A549 (cell line): ENCODE measurements at regions not wholly inside any gene's neighbourhood (a gene's known extent, or its start where the extent isn't known, plus 50 kb on each side); places are given as distances from the start of the nearest gene placed in this dataset.

Experiments used
- ATAC-seq, 2 experiments: fragments of 200-7000 bp in 1 of 2; fragments of >200 bp in 1 of 2; cut with Nextera tagmentation in 1 of 2; cut with Tn5 transposase in 1 of 2; 3 replicates each; pipeline versions ENCODE4 v1.8.0 to v1.9.1; 2018 to 2020; ENCODE audit warnings: mild to moderate bottlenecking in 1 of 2, moderate library complexity in 1 of 2
- CTCF ChIA-PET: fragments of 300-600 bp; sonication (Branson Sonifier 250); formaldehyde crosslinking; extraction: SDS; loops from one replicate; lab custom pipeline; 2021; ENCODE audit warnings: antibody characterized with exemption, inconsistent platforms; lab: Yijun Ruan, JAX
- POLR2A ChIA-PET: fragments of 350-600 bp; formaldehyde crosslinking; extraction: SDS; loops from one replicate; lab custom pipeline; 2021; ENCODE audit warnings: antibody characterized with exemption, inconsistent platforms; lab: Yijun Ruan, JAX
- DNase-seq, 2 experiments: peaks; one replicate each; pipeline versions ENCODE4 v3.0.0 to v3.0.0-alpha.2; 2011 to 2016; ENCODE audit warnings: low read depth in 1 of 2, low spot score in 1 of 2
- FAIRE-seq: peaks from 2 replicates; lab custom pipeline; 2011; peaks lifted over from hg19 to GRCh38; lab: Jason Lieb, UNC
- H3K27ac ChIP-seq, 2 experiments: fragments of >200 bp; sonication (Bioruptor Twin); formaldehyde crosslinking; 3 replicates each; pipeline ENCODE4 v1.5.1; 2016 to 2017
- H3K4me1 ChIP-seq: fragments of >200 bp; sonication (Bioruptor Twin); formaldehyde crosslinking; 3 replicates; pipeline ENCODE4 v1.6.1; 2016
- H3K4me2 ChIP-seq: fragments of >200 bp; sonication (Bioruptor Twin); formaldehyde crosslinking; 3 replicates; pipeline ENCODE4 v1.6.1; 2016
- H3K4me3 ChIP-seq: fragments of >200 bp; sonication (Bioruptor Twin); formaldehyde crosslinking; 3 replicates; pipeline ENCODE4 v1.5.1; 2016
- H3K9me3 ChIP-seq: fragments of >200 bp; sonication (Bioruptor Twin); formaldehyde crosslinking; 3 replicates; pipeline ENCODE4 v1.6.1; 2016
- BHLHE40 ChIP-seq: IDR thresholded peaks from 2 replicates; pipeline ENCODE4 v1.6.1; 2012; ENCODE audit warnings: low read depth, low read length, inconsistent platforms
- CHD2 ChIP-seq: fragments of 150-350 bp; IDR thresholded peaks from 2 replicates; pipeline ENCODE4 v1.6.1; 2014; ENCODE audit warnings: low read length; ENCODE audit not compliant: partially characterized antibody
- CHD4 ChIP-seq: fragments of 200-600 bp; sonication (generic); IDR thresholded peaks from 2 replicates; pipeline ENCODE4 v1.6.1; 2016; ENCODE audit warnings: antibody characterized with exemption, mild to moderate bottlenecking, borderline replicate concordance
- CTCF ChIP-seq: fragments of >200 bp; sonication (Bioruptor Twin); formaldehyde crosslinking; IDR thresholded peaks from 3 replicates; pipeline ENCODE4 v1.5.1; 2016
- ELK1 ChIP-seq: fragments of 150-350 bp; IDR thresholded peaks from 2 replicates; pipeline ENCODE4 v1.6.1; 2014; ENCODE audit warnings: low read depth, mild to moderate bottlenecking, low read length
- FOXS1 ChIP-seq: fragments of 250-450 bp; sonication (Bioruptor Pico); IDR thresholded peaks from 2 replicates; pipeline ENCODE4 v1.5.0; 2020; ENCODE audit warnings: mild to moderate bottlenecking, moderate library complexity
- GATA3 ChIP-seq: IDR thresholded peaks from 2 replicates; pipeline ENCODE4 v1.6.1; 2012; ENCODE audit warnings: borderline replicate concordance
- HDAC2 ChIP-seq: fragments of 200-600 bp; sonication (generic); IDR thresholded peaks from 2 replicates; pipeline ENCODE4 v1.6.1; 2016
- HOXB13 ChIP-seq: fragments of 250-450 bp; sonication (Bioruptor Pico); IDR thresholded peaks from 2 replicates; pipeline ENCODE4 v1.5.0; 2020; ENCODE audit warnings: low read depth, mild to moderate bottlenecking, moderate library complexity
- JUN ChIP-seq, 2 experiments: fragments of >200 bp; sonication (Bioruptor Twin); formaldehyde crosslinking; IDR thresholded peaks; 2 replicates in 1 of 2; 3 replicates in 1 of 2; pipeline ENCODE4 v1.6.1; 2016 to 2017
- MAFK ChIP-seq: fragments of 450-650 bp; IDR thresholded peaks from 2 replicates; pipeline ENCODE4 v1.6.1; 2014; ENCODE audit not compliant: partially characterized antibody
- MAX ChIP-seq: IDR thresholded peaks from 2 replicates; pipeline ENCODE4 v1.6.1; 2012
- NFE2L2 ChIP-seq: fragments of 150-350 bp; conservative IDR thresholded peaks from 2 replicates; pipeline ENCODE4 v1.6.1; 2014; ENCODE audit warnings: low read length
- NPAS2 ChIP-seq: fragments of 250-450 bp; sonication (Bioruptor Pico); IDR thresholded peaks from 2 replicates; pipeline ENCODE4 v1.8.0; 2022; ENCODE audit warnings: mild to moderate bottlenecking, moderate library complexity, borderline replicate concordance
- NR3C1 ChIP-seq: fragments of >200 bp; sonication (Bioruptor Twin); formaldehyde crosslinking; IDR thresholded peaks from 3 replicates; pipeline ENCODE4 v1.6.1; 2017
- RAD21 ChIP-seq, 2 experiments: fragments of >200 bp in 1 of 2; sonication (Bioruptor Twin) in 1 of 2; formaldehyde crosslinking in 1 of 2; IDR thresholded peaks in 1 of 2; conservative IDR thresholded peaks in 1 of 2; 2 replicates in 1 of 2; 3 replicates in 1 of 2; pipeline ENCODE4 v1.6.1; 2012 to 2018; ENCODE audit warnings: inconsistent platforms in 1 of 2
- RARB ChIP-seq: fragments of 250-450 bp; sonication (Bioruptor Pico); IDR thresholded peaks from 2 replicates; pipeline ENCODE4 v1.8.0; 2021; ENCODE audit warnings: mild to moderate bottlenecking, moderate library complexity
- RCOR1 ChIP-seq: fragments of 150-350 bp; IDR thresholded peaks from 2 replicates; pipeline ENCODE4 v1.6.1; 2014; ENCODE audit warnings: antibody characterized with exemption, low read length, low read depth
- REST ChIP-seq: fragments of 200-600 bp; sonication (generic); IDR thresholded peaks from 2 replicates; pipeline ENCODE4 v1.6.1; 2016; ENCODE audit warnings: antibody characterized with exemption, mild to moderate bottlenecking, moderate library complexity
- SMC3 ChIP-seq: fragments of >200 bp; sonication (Bioruptor Twin); formaldehyde crosslinking; IDR thresholded peaks from 3 replicates; pipeline ENCODE4 v1.6.1; 2018; ENCODE audit warnings: inconsistent platforms
- SREBF2 ChIP-seq: fragments of 450-650 bp; IDR thresholded peaks from 2 replicates; pipeline ENCODE4 v1.6.1; 2014; ENCODE audit warnings: mild to moderate bottlenecking, moderate library complexity
- TFCP2L1 ChIP-seq: fragments of 250-450 bp; sonication (Bioruptor Pico); IDR thresholded peaks from 2 replicates; pipeline ENCODE4 v1.5.0; 2021; ENCODE audit warnings: mild to moderate bottlenecking
- USF2 ChIP-seq: fragments of 450-650 bp; IDR thresholded peaks from 2 replicates; pipeline ENCODE4 v1.6.1; 2014; ENCODE audit warnings: antibody characterized with exemption
- ZFP36 ChIP-seq: fragments of 450-650 bp; IDR thresholded peaks from 2 replicates; pipeline ENCODE4 v1.6.1; 2014; ENCODE audit warnings: borderline replicate concordance; ENCODE audit not compliant: partially characterized antibody
- WGBS: methylation state at CpG from one replicate; pipeline ENCODE4 v1.1.6; 2017; ENCODE audit errors: missing lambda C conversion rate; 5-methylcytosine and 5-hydroxymethylcytosine counted together

- Histone ChIP-seq H3K9me3 (no peaks in the 10 kb centered on the region), H3K4me1 (no peaks in the 10 kb centered on the region), H3K4me3 (no peak overlapping the region), H3K4me2 (no peak overlapping the region), H3K27ac (no peak overlapping the region)
- no peak for DNase-seq
- no peak for TF ChIP-seq USF2
- TF ChIP-seq NR3C1, result no peak
- TF ChIP-seq HDAC2, result no peak
- TF ChIP-seq RCOR1, result no peak
- TF ChIP-seq CHD4, result no peak
- TF ChIP-seq BHLHE40, result no peak
- no peak for TF ChIP-seq REST
- TF ChIP-seq HOXB13 (CRISPR knock-in tag), result no peak
- no peak for TF ChIP-seq MAFK
- TF ChIP-seq GATA3, result no peak
- TF ChIP-seq TFCP2L1, result no peak
- TF ChIP-seq SREBF2, result no peak
- no peak for TF ChIP-seq CTCF
- TF ChIP-seq FOXS1, result no peak
- TF ChIP-seq CHD2, result no peak
- no peak for ATAC-seq
- ChIA-PET POLR2A (no interaction called here), CTCF (no interaction called here)
- no peak for FAIRE-seq
These were observed 884.9 kb upstream of the PCDH10 start for GRCh38 chr4:132264176-132264575.

- no peak overlapping the region for H3K4me2 ChIP-seq
- no peak for TF ChIP-seq ZFP36
- no peak for TF ChIP-seq ELK1
- no peak for TF ChIP-seq NFE2L2
- no peak for TF ChIP-seq MAX
- TF ChIP-seq RARB (CRISPR knock-in tag), result no peak
- TF ChIP-seq SMC3, result no peak
- TF ChIP-seq NPAS2 (CRISPR knock-in tag), result no peak
- no peak for TF ChIP-seq HOXB13 (CRISPR knock-in tag)
- TF ChIP-seq REST, result no peak
- no peak for TF ChIP-seq JUN (IDR thresholded peaks at IDR 0.05)
- no peak for TF ChIP-seq SREBF2
- TF ChIP-seq RAD21 (conservative IDR thresholded peaks at IDR 0.05 in 1 of 2, IDR thresholded peaks at IDR 0.05 in 1 of 2), result no peak
- TF ChIP-seq, all 56 proteins: peak for 0
- Histone ChIP-seq H3K27ac (no peak overlapping the region), H3K4me3 (no peak overlapping the region), H3K9me3 (no peaks in the 10 kb centered on the region), H3K4me1 (no peaks in the 10 kb centered on the region)
- CTCF ChIA-PET, result no interaction called here
- DNase-seq, result no peak
- 29% methylated on average over 3 of the region's 3 CpGs for WGBS
- ATAC-seq, result no peak
- POLR2A ChIA-PET, result no interaction called here
- FAIRE-seq, result no peak
These were observed 882.7 kb upstream of the PCDH10 start for GRCh38 chr4:132266374-132266773.
